ENCODE measurements at regions not wholly inside any gene's neighbourhood (a gene's known extent, or its start where the extent isn't known, plus 50 kb on each side); places are given as distances from the start of the nearest gene placed in this dataset.

GRCh38 chr18:26635466-26635865, 87.1 kb upstream of the KCTD1 start:
- TF ChIP-seq CTCF (IDR thresholded peaks at IDR 0.05) (no peak), POLR2A (IDR thresholded peaks at IDR 0.05) (no peak), POLR2AphosphoS5 (IDR thresholded peaks at IDR 0.05) (no peak)

Measured in breast epithelium (tissue), 3 donors.